PC-9 (cell line): ENCODE measurements at regions not wholly inside any gene's neighbourhood (a gene's known extent, or its start where the extent isn't known, plus 50 kb on each side); places are given as distances from the start of the nearest gene placed in this dataset.

Experiments
- BruUV-seq: library from RNA; stranded (reverse); fragments of 400-500 nt; replicated peaks from 2 replicates; lab custom pipeline; 2021; lab: Mats Ljungman, UMichigan
- CTCF ChIA-PET: fragments of 300-600 bp; sonication (Branson Sonifier 250); formaldehyde crosslinking; loops from one replicate; lab custom pipeline; 2022; ENCODE audit warnings: antibody characterized with exemption; lab: Charles Lee
- POLR2A ChIA-PET: fragments of 300-600 bp; sonication (Branson Sonifier 250); formaldehyde crosslinking; loops from one replicate; lab custom pipeline; 2022; ENCODE audit warnings: antibody characterized with exemption; ENCODE audit not compliant: unreplicated experiment; lab: Charles Lee
- DNase-seq, 2 experiments: peaks; one replicate each; pipeline versions ENCODE4 v3.0.0 to v3.0.0-alpha.2; 2015 to 2022; ENCODE audit warnings: mixed read lengths in 1 of 2
- H2AFZ ChIP-seq: fragments of 200-600 bp; sonication (generic); 2 replicates; pipeline ENCODE4 v1.8.1; 2017; ENCODE audit warnings: antibody characterized with exemption
- H3F3A ChIP-seq: fragments of 200-600 bp; sonication (generic); 2 replicates; pipeline ENCODE4 v1.8.1; 2017; ENCODE audit warnings: antibody characterized with exemption, mild to moderate bottlenecking, low read depth; ENCODE audit not compliant: insufficient read depth
- H3K27ac ChIP-seq: fragments of 200-600 bp; sonication (generic); 2 replicates; pipeline ENCODE4 v1.6.1; 2016; ENCODE audit warnings: mixed run types
- H3K27me3 ChIP-seq: fragments of 200-600 bp; sonication (generic); 2 replicates; pipeline ENCODE4 v1.6.1; 2016; ENCODE audit warnings: low read depth, mixed run types; ENCODE audit not compliant: insufficient read depth
- H3K36me3 ChIP-seq: fragments of 200-600 bp; sonication (generic); 2 replicates; pipeline ENCODE4 v1.6.1; 2016; ENCODE audit warnings: low read depth, mixed run types
- H3K4me1 ChIP-seq: fragments of 200-600 bp; sonication (generic); replicated peaks from 2 replicates; pipeline ENCODE4 v1.6.1; 2016; ENCODE audit warnings: mixed run types; ENCODE audit not compliant: insufficient read depth
- H3K4me2 ChIP-seq: fragments of 200-600 bp; sonication (generic); 2 replicates; pipeline ENCODE4 v1.6.1; 2017; ENCODE audit warnings: mixed run types
- H3K4me3 ChIP-seq: fragments of 200-600 bp; sonication (generic); 2 replicates; pipeline ENCODE4 v1.6.1; 2016; ENCODE audit warnings: mixed run types
- H3K79me2 ChIP-seq: fragments of 200-600 bp; sonication (generic); 2 replicates; pipeline ENCODE4 v1.6.1; 2017; ENCODE audit warnings: low read depth, mixed run types
- H3K9me2 ChIP-seq: fragments of 200-600 bp; sonication (generic); 2 replicates; pipeline ENCODE4 v1.8.1; 2017; ENCODE audit warnings: mild to moderate bottlenecking; ENCODE audit not compliant: insufficient read depth
- H3K9me3 ChIP-seq: fragments of 200-600 bp; sonication (generic); 2 replicates; pipeline ENCODE4 v1.8.1; 2016; ENCODE audit warnings: low read depth; ENCODE audit not compliant: insufficient read depth
- H4K20me1 ChIP-seq: fragments of 200-600 bp; sonication (generic); 2 replicates; pipeline ENCODE4 v1.8.1; 2017; ENCODE audit not compliant: insufficient read depth
- CTCF ChIP-seq: fragments of 200-600 bp; sonication (generic); conservative IDR thresholded peaks from 2 replicates; pipeline ENCODE4 v1.6.1; 2017; ENCODE audit warnings: mixed run types, antibody characterized with exemption, mild to moderate bottlenecking, moderate library complexity
- EZH2 ChIP-seq: fragments of 200-600 bp; sonication (generic); IDR thresholded peaks from 2 replicates; pipeline ENCODE4 v1.8.0; 2017; ENCODE audit warnings: antibody characterized with exemption, low read depth
- intact Hi-C: fragments of 100-400 bp; cut with micrococcal nuclease; formaldehyde crosslinking; loops from one replicate; pipeline ENCODE4 v1.10.0; 2022; ENCODE audit not compliant: unreplicated experiment

GRCh38 chr18:62457877-62458276 lies 64.9 kb upstream of the ZCCHC2 start:
- Histone ChIP-seq H3K79me2 (no peaks in the 10 kb centered on the region), H3K36me3 (no peaks in the 10 kb centered on the region), H3K27me3 (no peaks in the 10 kb centered on the region), H3K9me3 (no peaks in the 10 kb centered on the region), H3F3A (peaks cover 8% of the 10 kb centered on the region; the same call in 1 of the 2 replicates), H3K9me2 (no peaks in the 10 kb centered on the region), H4K20me1 (no peaks in the 10 kb centered on the region), H3K4me3 (no peak overlapping the region), H3K4me1 (peaks cover 20% of the 10 kb centered on the region), H2AFZ (no peak overlapping the region), H3K27ac (no peak overlapping the region), H3K4me2 (no peak overlapping the region)
- CTCF ChIA-PET: no interaction called here
- no peak for DNase-seq
- POLR2A ChIA-PET: no interaction called here
- intact Hi-C loops: no loop called here
- TF ChIP-seq CTCF (no peak), EZH2 (no peak)
- BruUV-seq: no TSS peak

- no peak for TF ChIP-seq CTCF
- no peak for TF ChIP-seq EZH2
- H3K9me3 ChIP-seq: no peaks in the 10 kb centered on the region
- no peaks in the 10 kb centered on the region for H3K27me3 ChIP-seq
- no peak overlapping the region for H3K4me2 ChIP-seq
- no peak overlapping the region for H3K4me3 ChIP-seq
- H3K27ac ChIP-seq: no peak overlapping the region
- no peaks in the 10 kb centered on the region for H3K9me2 ChIP-seq
- peaks cover 8% of the 10 kb centered on the region; the same call in 1 of the 2 replicates for H3F3A ChIP-seq
- CTCF ChIA-PET: no interaction called here
- intact Hi-C loops: no loop called here
- no peaks in the 10 kb centered on the region for H3K36me3 ChIP-seq
- no peaks in the 10 kb centered on the region for H4K20me1 ChIP-seq
- peaks cover 16% of the 10 kb centered on the region for H3K4me1 ChIP-seq
- H2AFZ ChIP-seq: no peak overlapping the region
- no peak for DNase-seq
- POLR2A ChIA-PET: no interaction called here
- no peaks in the 10 kb centered on the region for H3K79me2 ChIP-seq
- no TSS peak for BruUV-seq
Observed at GRCh38 chr18:62458346-62458745, 64.5 kb upstream of the ZCCHC2 start.

GRCh38 chr18:62458868-62459716 lies 63.7 kb upstream of the ZCCHC2 start:
- H3K9me2 ChIP-seq: no peaks in the 10 kb centered on the region
- no peaks in the 10 kb centered on the region for H4K20me1 ChIP-seq
- H3K4me3 ChIP-seq: no peak overlapping the region
- ChIA-PET POLR2A (no interaction called here), CTCF (no interaction called here)
- H3K4me2 ChIP-seq: no peak overlapping the region
- BruUV-seq: no TSS peak
- H2AFZ ChIP-seq: no peak overlapping the region
- H3K27ac ChIP-seq: no peak overlapping the region
- no peaks in the 10 kb centered on the region for H3K36me3 ChIP-seq
- H3K27me3 ChIP-seq: no peaks in the 10 kb centered on the region
- peaks cover 14% of the 10 kb centered on the region for H3K4me1 ChIP-seq
- peaks cover 8% of the 10 kb centered on the region; the same call in 1 of the 2 replicates for H3F3A ChIP-seq
- no peak for DNase-seq
- intact Hi-C loops: no loop called here
- no peaks in the 10 kb centered on the region for H3K9me3 ChIP-seq
- H3K79me2 ChIP-seq: no peaks in the 10 kb centered on the region
- TF ChIP-seq EZH2: no peak
